ENCODE measurements at regions not wholly inside any gene's neighbourhood (a gene's known extent, or its start where the extent isn't known, plus 50 kb on each side); places are given as distances from the start of the nearest gene placed in this dataset.

DNA sequence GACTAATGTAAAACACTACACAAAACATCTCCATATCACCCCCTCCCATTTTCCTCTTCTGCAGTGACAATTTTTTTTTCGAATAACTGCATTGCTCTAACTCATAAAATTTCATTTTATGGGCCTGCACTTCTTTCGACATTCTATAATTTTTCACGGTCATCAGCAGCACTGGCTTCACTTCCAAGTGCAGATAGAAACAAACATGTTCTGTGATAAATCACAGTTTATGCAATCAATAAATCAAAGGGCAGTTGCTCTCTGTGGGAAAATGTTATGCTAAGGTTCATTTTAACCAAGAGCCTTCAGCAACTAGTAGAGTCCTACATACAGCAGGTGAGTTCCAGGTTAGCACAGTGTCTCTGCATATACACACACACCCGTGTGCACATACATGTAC is 100.1 kb downstream of the GPAM start:
- DNase-seq: no peak

DNA sequence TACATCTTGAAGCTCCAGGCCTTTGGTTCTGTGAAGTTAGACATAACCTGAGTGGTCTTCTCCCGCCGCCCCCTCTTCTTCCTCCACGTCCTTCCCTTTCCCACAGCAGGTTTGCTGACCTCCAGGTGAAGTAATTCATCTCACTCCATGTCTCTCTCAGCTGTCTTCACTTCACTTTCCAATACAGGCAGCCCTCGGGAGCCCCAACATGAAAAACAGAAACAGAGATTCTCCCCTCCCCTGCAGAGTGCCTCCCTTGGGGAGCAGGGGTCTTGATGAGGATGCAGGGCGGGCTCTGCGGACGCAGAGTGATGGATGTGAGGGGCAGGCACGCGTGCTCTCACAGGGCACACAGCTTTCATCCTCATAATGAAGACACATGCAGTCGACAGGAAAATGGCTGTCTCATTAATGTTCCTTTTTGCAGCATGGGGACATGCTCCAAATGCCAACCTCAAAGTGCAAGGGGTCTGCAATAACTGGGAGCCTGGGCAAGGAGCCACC is 95.6 kb downstream of the GPAM start:
- no peak for DNase-seq

DNA sequence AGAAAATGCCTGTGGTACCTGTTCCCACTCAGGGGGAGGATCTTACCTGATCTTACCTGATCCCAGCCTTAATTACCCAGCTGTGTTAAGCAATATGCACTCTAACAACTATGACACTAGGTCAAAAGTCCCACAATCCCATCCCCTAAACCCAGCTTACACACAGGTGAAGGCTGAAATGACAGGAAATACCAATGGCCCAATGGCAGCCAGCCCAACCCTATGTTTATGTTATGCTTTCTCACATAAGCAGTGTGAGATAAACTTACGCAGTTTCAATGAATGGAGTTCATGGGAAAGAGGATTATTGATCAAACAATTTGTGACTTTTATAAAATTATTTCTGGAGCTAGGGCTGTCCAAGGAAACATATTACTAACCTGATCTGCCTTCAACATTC is 91.9 kb downstream of the GPAM start:
- no peak for DNase-seq

DNA sequence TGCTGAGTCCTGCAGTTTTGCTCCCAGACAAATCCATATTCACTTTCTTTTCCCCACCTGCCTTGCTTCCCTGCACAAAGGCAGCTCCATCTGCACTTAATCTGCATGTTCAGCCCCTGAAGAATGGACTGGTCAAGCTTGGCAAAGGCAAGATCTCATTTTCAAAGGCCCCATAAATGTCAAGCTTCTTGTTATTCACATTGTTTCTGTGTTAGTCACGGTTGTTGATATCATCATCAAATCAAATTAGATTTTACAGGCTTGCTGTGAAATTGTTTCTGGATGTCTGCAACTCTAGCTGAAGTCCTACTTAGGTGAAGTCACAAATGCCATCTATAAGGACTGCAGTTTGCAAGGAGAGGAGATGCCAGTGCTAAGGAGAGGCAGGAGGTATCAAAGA is 91.0 kb downstream of the GPAM start:
- DNase-seq: no peak

DNA sequence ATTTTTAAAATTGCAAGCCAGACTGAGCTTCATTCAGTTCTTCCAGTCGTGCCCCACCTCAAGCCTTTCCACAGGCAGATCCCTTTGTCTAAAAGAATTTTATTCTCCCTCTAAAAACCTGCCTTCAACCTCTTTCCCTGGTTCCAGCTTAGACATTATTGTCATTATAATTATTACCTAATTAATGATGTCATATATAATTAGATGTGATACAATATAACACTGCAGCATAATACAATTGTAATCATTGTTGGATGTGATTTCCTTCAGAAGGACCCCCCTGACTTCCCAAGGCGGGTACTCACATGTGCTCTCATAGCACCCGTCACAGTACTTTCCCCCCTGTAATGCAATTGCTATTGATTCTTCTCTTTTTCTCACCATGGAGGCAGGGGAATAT is 88.6 kb downstream of the GPAM start:
- no peak for DNase-seq

DNA sequence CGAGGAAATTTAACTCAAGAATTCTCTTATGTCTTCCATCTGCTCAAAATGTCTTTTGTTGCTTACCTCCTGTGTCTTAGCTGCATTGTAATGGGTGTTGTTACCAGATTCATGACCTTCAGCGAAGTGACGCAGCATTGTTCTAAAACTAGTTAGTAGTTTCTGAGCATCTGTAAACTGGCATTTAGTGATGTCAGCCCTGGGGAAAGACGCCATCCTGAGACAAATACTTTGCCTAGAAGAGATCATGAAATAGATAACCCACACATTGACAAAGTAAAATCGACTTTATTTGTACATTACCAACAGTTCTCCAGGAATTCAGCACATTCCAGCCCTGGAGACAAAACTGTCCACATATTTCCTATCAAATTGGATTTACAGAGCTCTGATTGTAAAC is 87.8 kb downstream of the GPAM start:
- no peak for DNase-seq

DNA sequence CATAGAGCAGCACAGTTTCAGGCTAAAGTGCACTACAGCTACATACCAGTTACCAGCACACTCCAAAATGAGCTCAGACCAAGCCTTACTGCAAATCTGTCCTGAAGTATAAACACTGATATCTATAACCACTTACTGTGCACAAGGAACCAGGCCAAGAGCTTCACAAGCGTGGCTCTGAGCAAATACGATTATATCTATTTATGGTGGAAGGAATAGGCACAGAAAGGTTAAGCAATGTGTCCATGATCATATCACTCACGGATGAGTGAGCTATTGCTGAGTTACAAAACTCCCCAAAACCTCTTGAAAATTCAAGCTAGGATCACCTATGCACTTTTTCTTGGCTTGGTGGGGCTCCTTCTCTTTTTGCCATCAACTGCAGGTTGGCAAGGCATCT is 84.9 kb downstream of the GPAM start:
- DNase-seq: no peak

All from femur (tissue), 1 donor.